Spleen (tissue), 7 donors: ENCODE measurements at regions not wholly inside any gene's neighbourhood (a gene's known extent, or its start where the extent isn't known, plus 50 kb on each side); places are given as distances from the start of the nearest gene placed in this dataset.

Experiments used
- CTCF ChIP-seq, 11 experiments: fragments of 200-600 bp in 7 of 11; fragments of 450-650 bp in 4 of 11; sonication (generic) in 4 of 11; IDR thresholded peaks in 8 of 11; conservative IDR thresholded peaks in 3 of 11; 1 replicate in 7 of 11; 2 replicates in 4 of 11; pipeline versions ENCODE4 v1.4.0 to v1.8.0; 2016 to 2021; ENCODE audit warnings: antibody characterized with exemption in 11 of 11, inconsistent platforms in 4 of 11, mild to moderate bottlenecking in 1 of 11
- POLR2A ChIP-seq, 3 donors: fragments of 450-650 bp; IDR thresholded peaks; one replicate each; pipeline ENCODE4 v1.5.1; 2017; ENCODE audit warnings: antibody characterized with exemption in 3 of 3, mild to moderate bottlenecking in 1 of 3
- donor health status: DM: no; HTN: no; CAD: no; lungs with moderate emphysema.
- donor health status: DM: no; HTN: no; CAD: no.
- donor health status: DM: no; HTN: no; CAD: no.

DNA sequence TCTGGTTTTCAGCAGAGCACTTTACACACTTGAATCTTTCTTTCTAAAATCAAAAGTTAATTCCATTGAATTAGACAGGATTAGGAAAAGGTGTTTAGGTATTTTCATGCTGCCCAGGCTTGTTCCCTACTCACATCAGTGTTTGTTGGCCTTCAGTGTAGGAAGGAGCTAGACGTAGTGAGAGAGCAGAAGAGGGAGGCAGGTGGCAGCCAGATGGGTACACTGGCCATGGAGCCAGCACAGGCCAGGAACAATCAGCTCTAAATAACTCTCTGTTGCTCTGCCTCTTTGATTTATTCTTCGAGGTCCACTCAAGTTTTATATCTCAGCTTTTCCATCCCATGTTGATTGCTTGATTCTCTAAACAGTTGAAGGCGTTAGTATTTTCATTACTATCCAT lies 529.6 kb downstream of the PSAT1 start:
- TF ChIP-seq CTCF (IDR thresholded peaks at IDR 0.05 in 8 of 11, conservative IDR thresholded peaks at IDR 0.05 in 3 of 11) (no peak), POLR2A (IDR thresholded peaks at IDR 0.05) (no peak)
